NCI-H1436 (cell line): ENCODE measurements at regions not wholly inside any gene's neighbourhood (a gene's known extent, or its start where the extent isn't known, plus 50 kb on each side); places are given as distances from the start of the nearest gene placed in this dataset.

Experiments
- DNase-seq: peaks from one replicate; lab custom pipeline; 2025; lab: John Stamatoyannopoulos, UW

GRCh38 chr10:131425752-131426533 is 114.4 kb upstream of the TCERG1L start:
- DNase-seq, result no peak

GRCh38 chr10:131426534-131426898 is 115.0 kb upstream of the TCERG1L start:
- DNase-seq, result no peak

DNA sequence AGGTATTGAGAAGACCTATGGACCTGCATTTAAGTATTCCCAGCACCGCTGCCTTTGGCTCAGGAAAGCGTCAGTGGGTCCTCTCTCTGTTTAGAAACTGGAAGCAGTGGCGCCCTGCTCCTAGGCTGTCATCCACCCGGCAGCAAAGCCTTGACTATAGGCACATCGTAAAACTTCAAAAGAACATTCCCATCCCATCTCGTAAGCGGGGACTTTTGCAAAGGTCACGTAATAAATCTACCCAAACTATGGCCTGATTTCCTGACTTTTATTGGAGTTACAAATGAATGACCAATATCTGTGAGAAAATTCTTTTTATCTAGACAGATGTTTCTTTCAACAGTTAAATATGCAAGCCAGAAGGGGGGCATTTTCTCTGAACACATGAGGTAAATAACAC is 115.8 kb upstream of the TCERG1L start:
- no peak for DNase-seq

- no peak for DNase-seq
These were observed 116.4 kb upstream of the TCERG1L start for GRCh38 chr10:131427901-131428300.

- DNase-seq, result no peak
These were observed 117.6 kb upstream of the TCERG1L start for GRCh38 chr10:131429141-131429540.

GRCh38 chr10:131429942-131430341 is 118.4 kb upstream of the TCERG1L start:
- no peak for DNase-seq

GRCh38 chr10:131430716-131431412 is 119.3 kb upstream of the TCERG1L start:
- peak; percentile 3 for DNase-seq

DNA sequence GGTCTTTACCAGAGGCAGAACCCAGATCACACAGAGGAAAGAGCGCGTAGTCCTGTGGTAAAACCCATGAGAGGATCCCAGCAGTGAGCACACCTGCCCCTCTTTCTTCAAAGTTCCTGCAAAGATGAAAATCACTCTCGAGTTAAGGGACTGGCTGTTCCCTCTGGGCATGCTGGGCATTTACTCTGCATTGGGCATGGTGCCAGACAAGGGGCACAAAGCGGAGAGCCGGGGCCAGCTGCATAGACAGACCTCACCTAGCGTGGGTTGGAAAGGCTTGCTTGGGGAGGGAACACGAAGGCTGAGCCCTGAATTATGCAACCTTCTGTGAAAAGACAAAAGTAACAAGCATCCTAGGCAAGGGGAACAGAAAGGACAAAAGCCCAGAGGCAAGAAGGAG is 120.0 kb upstream of the TCERG1L start:
- DNase-seq, result peak; percentile 34

DNA sequence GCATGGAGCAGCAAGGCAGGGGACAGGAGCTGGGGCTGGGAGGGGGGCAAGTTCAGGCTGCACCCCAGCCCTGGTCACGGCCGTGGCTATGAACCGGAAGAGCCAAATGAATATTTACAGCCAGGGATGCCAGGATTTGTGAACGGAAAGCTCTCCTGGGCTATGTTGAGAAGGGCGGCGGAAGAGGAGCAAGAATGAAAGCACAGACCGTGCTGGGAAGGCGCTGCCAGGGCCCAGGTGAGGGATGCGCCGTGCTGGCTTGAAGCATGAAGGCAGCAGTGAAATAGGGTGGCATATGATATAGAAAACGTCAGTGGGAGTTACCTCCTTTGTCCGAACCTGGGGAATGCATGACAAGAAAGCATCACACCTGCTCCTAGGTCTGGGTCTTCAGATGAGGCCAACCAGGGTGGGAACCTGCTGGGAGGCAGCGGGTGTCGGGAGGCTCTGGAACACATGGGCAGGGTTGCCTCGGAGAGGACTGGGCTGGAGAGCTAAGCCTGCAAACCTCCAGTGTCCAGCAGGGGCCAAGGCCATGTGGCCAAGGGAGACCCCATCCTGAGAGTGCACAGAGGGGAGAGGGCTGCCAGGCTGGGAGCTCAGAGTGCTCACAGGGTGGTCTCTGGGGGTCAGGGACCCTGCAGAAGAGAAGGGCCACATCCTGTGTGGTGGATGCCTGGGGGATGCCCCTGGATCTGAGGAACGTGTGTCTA is 120.6 kb upstream of the TCERG1L start:
- no peak for DNase-seq

DNA sequence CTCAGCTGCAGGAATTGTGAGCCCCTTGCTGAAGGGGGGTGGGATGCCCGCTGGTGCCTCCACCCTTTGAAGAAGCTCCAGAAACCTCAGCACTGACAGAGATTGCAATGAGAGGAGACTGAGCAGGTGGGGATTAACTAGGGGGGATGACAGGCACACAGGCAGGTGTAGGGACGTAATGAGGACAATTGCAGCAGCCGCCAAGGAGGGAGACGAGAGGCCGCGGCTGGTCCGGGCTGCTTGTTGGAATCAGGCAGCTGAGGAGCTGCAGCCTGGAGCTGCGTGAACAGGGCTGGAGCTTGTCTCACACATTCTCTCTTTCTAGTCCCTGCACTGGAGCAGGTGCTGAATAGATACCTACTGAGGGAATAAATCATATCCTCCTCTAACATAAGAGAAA is 122.0 kb upstream of the TCERG1L start:
- no peak for DNase-seq

DNA sequence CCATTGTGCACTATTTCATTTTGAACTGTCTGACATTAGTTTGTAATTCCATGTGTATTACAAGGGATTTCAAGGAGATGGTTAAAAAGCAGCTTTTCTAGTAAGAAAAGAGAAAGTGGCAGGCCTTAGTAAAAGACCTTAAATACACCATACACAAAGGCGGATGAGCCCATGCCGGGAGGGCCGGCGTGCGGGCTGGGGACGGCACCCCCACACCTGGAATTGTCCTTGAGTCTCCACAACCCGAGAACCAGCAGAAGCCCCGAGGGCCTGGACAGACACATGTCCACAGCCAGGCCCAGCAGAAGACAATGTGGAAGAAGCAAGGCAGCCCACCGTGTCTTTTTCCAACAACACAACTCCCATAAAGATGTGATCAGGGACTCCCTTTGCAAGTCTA is 123.7 kb upstream of the TCERG1L start:
- no peak for DNase-seq

DNA sequence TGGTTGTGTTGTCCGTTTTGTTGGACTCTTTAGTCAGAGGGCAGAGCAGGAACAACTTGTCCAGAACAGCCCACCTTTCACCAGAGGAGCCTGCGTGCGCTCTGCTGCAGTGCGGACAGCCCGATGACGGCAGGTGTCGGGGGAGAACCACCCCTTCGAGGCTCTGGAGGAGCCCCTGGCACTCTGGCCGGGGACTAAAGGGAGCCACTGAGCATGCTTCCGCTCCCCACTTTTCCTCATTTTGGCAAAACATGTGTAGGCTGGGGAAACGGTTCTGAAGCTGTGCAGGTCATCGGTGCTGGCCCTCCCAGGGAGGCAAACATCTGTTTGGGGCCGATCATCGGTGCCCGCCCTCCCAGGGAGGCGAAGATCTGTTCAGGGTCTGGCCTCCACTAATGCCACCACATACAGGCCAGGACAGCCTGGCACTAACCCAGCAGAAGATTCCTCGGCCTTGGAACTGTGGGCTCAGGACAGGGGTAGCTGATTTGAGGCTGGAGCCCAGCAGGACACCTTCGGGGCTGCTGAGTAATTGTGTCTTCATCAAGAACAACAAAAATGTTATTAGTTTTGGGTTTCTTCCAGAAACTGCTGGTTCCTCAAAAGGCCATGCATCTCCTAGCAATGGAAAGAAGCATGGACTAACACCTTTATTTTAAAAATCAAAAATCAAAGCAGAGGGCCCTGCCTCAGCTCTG is 124.4 kb upstream of the TCERG1L start:
- no peak for DNase-seq

- no peak for DNase-seq
These were observed 124.9 kb upstream of the TCERG1L start for GRCh38 chr10:131436458-131436857.

DNA sequence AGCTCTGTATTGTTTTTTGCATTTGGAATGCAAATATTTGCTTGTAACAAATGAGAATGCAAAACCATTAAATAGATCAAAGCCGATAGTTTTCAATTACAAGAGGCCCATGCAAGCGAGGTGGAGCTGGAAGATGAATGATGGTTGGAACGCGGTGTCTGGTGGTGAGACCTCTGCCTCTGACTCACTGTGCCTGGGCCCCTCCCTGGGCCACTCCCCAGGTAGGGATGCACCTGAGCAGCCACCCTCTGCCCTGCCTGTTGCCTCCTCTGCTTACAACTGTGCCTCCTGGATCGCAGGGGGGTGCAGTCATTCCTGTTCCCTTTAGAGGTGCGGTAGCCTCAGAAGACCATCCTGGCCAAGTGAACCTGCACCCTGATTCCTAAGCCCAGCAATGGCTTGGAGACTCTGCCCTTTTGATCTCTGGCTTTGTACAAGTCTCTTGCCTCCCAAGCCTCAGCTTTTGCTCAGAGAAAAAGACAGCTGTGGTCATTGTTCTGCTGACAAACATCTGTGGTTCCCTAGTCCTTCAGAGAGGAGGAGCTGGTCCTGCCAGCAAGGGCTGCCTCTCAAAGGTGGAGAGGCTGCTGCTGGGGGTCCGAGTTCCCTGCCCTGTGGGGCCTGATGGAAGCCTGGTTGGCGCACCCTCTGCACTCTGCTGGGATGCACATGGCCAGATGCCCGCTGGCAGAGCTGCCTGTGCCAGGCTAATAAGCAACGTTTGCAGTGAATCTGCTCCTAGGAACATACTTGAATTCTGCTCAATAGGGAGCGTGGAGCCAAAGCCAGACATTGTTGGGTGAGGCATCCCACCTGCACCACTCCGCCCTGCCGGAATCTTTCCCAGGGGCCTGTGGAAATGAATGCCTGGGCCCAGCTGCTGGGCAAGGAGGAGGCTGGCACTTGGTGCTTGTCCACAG is 126.3 kb upstream of the TCERG1L start:
- no peak for DNase-seq

DNA sequence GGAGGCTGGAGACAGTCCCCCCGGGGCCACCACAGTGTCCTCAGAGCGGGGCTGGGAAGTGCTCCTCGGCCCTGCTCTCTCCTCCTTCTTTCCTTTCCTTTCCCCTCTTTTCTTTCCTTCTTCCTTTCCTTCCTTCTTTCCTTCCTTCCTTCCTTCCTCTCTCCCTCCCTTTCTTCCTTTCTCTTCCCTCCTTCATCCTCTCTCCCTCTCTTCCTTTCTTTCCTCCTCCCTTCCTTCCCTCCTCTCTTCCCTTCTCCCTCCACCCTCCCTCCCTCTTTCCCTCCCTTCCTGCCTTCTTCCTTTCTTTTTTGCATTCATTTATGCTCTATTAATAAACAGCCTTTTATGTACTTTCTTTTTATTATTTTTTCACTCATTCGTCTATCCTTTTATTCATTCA is 127.1 kb upstream of the TCERG1L start:
- DNase-seq, result no peak

GRCh38 chr10:131439705-131440104 is 128.2 kb upstream of the TCERG1L start:
- no peak for DNase-seq

DNA sequence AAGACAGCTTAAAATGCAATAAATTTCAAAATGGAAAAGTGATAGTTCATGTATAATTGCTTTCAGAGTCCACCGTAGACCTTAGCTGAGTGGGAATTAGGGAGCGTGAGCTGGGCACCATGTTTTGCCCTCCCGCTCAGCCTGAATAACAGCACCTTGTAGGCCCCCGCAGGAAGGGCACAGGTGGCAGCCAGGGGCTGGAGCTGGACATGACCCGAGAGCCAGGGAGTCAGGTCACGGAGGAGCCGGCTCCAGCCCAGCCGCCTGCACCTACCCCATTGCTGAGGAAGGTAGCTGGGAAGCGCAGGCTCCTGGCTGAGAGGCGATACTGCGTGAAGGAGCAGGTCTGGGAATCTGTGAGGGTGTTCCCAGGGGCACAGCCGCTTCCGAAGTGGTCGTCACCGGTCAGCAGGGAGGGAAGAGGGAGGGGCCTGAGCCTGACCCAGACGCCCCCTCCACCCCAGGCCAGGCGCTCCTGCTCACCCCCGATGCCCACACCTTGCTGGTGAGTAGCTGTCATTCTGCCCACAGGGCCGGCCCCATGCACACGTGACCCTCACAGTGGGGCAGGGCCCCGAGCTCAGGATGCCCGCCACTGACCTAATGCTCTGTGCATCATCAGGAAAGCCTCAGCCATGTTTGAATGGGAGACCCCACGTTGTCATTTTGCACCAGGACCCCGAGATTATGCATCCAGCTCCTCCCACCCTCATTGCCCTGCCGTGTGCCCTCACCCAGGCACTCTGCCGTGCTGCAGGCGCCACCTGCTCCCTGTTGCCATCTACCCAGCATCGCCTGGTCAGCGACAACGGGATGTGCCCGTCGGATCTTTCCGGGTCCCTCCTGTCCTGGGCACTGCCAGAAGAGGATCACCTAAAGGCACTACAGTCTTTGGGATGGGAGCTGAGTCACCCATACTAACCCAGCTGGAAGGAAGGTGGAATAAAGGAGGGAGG is 129.2 kb upstream of the TCERG1L start:
- no peak for DNase-seq

DNA sequence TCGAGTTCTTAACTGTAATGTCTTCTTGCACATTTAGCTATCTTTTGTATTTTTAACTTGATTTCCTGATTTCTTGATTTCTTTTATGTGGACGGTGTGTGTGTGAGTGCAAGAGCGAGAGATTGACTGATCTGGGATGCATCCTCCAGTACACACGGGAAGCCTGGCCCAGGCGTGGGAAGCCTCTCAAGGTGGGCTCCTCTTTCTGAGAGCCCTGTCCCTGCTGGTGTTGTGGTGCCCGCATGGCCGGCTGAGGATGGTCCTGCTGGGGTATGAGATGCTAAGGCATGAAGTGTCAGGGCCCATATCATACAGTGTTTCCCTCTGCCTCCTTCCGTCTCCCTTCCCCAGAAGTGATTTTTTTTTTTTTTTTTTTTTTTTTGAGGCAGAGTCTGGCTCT is 130.8 kb upstream of the TCERG1L start:
- no peak for DNase-seq

- no peak for DNase-seq
These were observed 132.8 kb upstream of the TCERG1L start for GRCh38 chr10:131444286-131444685.

- no peak for DNase-seq
These were observed 133.4 kb upstream of the TCERG1L start for GRCh38 chr10:131444862-131445461.
